SK-N-MC (cell line): ENCODE measurements at regions not wholly inside any gene's neighbourhood (a gene's known extent, or its start where the extent isn't known, plus 50 kb on each side); places are given as distances from the start of the nearest gene placed in this dataset.
"Not testable (repeated sequence)": the region's sequence is repeated elsewhere in the genome, so short reads cannot be mapped to it uniquely, and the experiment has no call there.

ENCODE experiments used
- DNase-seq: peaks from one replicate; pipeline ENCODE4 v3.0.0-alpha.2; 2011; ENCODE audit warnings: low read depth, low spot score
- H3K27ac ChIP-seq: fragments of 200-600 bp; sonication (generic); 2 replicates; pipeline ENCODE4 v1.5.1; 2016; ENCODE audit warnings: mixed run types
- H3K36me3 ChIP-seq: fragments of 200-600 bp; sonication (generic); 2 replicates; pipeline ENCODE4 v1.6.1; 2017; ENCODE audit warnings: antibody characterized with exemption, low read length, mixed read lengths; ENCODE audit not compliant: insufficient read depth
- H3K4me3 ChIP-seq: fragments of 200-600 bp; sonication (generic); 2 replicates; pipeline ENCODE4 v1.5.1; 2016
- H3K9ac ChIP-seq: fragments of 200-600 bp; sonication (generic); 2 replicates; pipeline ENCODE4 v1.8.0; 2017; ENCODE audit warnings: mixed run types, mixed read lengths; ENCODE audit not compliant: insufficient read length
- H3K9me3 ChIP-seq: fragments of 200-600 bp; sonication (generic); 2 replicates; pipeline ENCODE4 v1.6.1; 2017; ENCODE audit warnings: low read depth, mild to moderate bottlenecking, antibody characterized with exemption, low read length, moderate library complexity, mixed read lengths
- EZH2 ChIP-seq: fragments of 200-600 bp; sonication (generic); IDR thresholded peaks from one replicate; pipeline ENCODE4 v1.6.1; 2017; ENCODE audit warnings: antibody characterized with exemption
- FOXP2 ChIP-seq: optimal IDR thresholded peaks from 2 replicates; pipeline ENCODE3; 2011; ENCODE audit warnings: mild to moderate bottlenecking, moderate library complexity; ENCODE audit not compliant: insufficient read depth; ENCODE audit errors: extremely low read length, control extremely low read depth
- POLR2AphosphoS5 ChIP-seq: IDR thresholded peaks from 2 replicates; pipeline ENCODE4 v1.6.1; 2012; ENCODE audit warnings: mild to moderate bottlenecking, low read depth, low read length, borderline replicate concordance

GRCh38 chr6:27651371-27651732 lies 178.4 kb upstream of the ZNF184 start:
- no peak for DNase-seq
- TF ChIP-seq POLR2AphosphoS5, result no peak
- no peak for TF ChIP-seq EZH2
- no peak for TF ChIP-seq FOXP2
- Histone ChIP-seq H3K36me3 (no peaks in the 10 kb centered on the region), H3K27ac (no peak overlapping the region), H3K9me3 (no peaks in the 10 kb centered on the region), H3K4me3 (peak overlapping the region; percentile 87), H3K9ac (peak overlapping the region; percentile 65)

DNA sequence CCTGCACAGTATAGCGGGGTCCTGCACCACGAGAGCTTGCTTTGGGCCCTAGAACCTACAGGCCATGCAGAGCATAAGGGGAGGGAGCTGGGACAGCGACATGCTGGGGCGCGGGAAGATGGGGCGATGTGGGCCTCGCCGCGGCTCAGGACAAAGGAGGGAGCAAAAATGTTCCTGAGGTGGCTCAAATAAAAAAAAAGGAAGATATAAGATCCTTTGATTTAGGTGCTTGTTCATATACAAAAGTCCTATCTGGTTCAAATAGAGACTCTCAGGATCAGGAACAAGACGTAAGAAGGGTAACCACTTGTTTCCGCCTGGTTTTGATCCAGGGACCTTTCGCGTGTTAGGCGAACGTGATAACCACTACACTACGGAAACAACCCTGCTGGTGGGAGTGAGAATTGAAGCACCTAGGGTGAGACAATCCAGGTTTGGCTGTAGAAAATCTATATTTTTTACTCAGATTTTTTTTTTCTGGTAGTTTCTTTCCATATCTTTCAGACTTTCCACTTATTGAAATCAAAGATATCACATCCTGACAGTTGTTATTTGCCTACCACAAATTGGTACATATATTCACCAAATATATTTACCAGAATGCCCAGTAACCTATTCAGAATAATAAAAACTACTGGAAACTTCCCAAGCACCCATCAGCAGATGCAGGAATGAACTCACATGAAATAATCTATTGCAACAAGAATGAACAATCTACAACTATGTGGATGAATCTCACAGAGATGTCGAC lies 177.9 kb upstream of the ZNF184 start:
- Histone ChIP-seq H3K9ac (peak overlapping the region; percentile 65), H3K4me3 (peak overlapping the region; percentile 87), H3K9me3 (no peaks in the 10 kb centered on the region), H3K27ac (no peak overlapping the region), H3K36me3 (no peaks in the 10 kb centered on the region)
- no peak for DNase-seq
- TF ChIP-seq EZH2 (no peak), POLR2AphosphoS5 (no peak), FOXP2 (no peak)

DNA sequence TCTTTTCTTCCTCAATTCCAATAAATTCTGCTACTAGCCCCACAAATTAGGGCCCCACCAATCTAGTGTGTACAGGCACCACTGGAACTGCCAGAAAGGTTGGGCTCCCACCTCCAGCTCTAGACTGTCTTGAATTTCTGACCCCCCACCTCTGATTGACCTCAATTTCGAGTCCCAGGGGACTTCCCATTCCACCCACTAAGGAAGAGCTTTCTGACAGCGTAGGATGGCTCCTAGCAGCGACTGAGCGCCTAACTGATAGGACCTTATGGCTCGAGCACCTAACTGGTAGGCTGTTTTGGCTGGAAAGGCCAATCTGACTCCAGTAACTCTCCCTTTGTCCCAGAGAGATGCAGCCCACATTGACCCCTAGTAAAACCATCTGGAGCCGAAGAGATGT lies 171.6 kb upstream of the ZNF184 start:
- no peak overlapping the region for H3K4me3 ChIP-seq
- H3K9me3 ChIP-seq, result no peaks in the 10 kb centered on the region
- H3K9ac ChIP-seq, result no peak overlapping the region
- no peaks in the 10 kb centered on the region for H3K36me3 ChIP-seq
- TF ChIP-seq POLR2AphosphoS5 (no peak), EZH2 (no peak), FOXP2 (no peak)
- DNase-seq, result no peak
- no peak overlapping the region for H3K27ac ChIP-seq

GRCh38 chr6:27642744-27643456 lies 170.0 kb upstream of the ZNF184 start:
- no peak for TF ChIP-seq POLR2AphosphoS5
- no peak for TF ChIP-seq EZH2
- no peak for TF ChIP-seq FOXP2
- H3K4me3 ChIP-seq, result no peak overlapping the region
- H3K36me3 ChIP-seq, result no peaks in the 10 kb centered on the region
- no peak for DNase-seq
- H3K9ac ChIP-seq, result no peak overlapping the region
- H3K9me3 ChIP-seq, result no peaks in the 10 kb centered on the region
- H3K27ac ChIP-seq, result no peak overlapping the region

DNA sequence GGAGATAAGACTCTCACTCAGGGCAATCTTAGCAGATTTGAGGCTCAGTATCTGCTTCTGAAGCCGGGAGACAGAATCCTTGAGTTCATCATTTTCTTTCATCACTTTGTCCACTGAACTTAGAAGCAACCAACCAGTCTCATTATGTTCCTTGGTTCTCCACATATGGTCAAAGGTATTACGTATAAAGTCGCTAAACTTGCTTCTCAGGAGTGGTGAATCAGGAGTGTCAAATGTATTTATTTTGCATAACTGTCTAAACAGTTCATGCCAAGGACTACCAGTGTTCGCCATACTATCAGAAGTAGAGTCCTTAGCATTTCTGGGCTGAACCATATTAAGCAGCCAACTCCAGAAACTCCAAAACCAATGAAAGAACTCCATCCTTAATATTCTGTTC lies 163.0 kb upstream of the ZNF184 start:
- not testable (repeated sequence) for DNase-seq, H3K27ac ChIP-seq, H3K36me3 ChIP-seq

DNA sequence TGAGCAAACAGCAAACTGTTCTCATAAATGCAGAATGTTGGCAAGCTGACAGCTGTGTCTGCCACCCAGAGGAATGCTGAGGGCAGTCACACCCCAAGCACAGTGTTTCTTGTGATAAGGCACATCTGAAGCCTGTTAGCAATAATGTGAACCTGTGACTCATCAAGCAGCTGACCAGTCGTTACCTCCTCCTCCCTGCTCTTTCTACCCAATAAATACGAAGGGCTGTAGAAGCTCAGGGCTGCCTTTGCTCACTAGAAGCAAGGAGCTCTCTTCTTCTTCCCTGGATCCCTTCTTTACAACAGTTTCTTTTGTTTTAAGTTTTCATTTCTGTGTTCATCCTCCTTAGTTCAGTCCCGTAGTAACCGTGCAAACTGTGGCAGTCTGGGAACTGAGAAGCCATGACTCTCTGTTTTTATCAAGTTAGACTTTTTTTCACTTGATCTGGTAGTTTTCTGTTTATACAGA lies 160.3 kb upstream of the ZNF184 start:
- H3K27ac ChIP-seq, DNase-seq, H3K4me3 ChIP-seq, H3K9me3 ChIP-seq, H3K36me3 ChIP-seq, H3K9ac ChIP-seq: not testable (repeated sequence)

More for the DNA sequence above, 163.0 kb upstream of the ZNF184 start:
- H3K9ac ChIP-seq, H3K9me3 ChIP-seq, H3K4me3 ChIP-seq: not testable (repeated sequence)

DNA sequence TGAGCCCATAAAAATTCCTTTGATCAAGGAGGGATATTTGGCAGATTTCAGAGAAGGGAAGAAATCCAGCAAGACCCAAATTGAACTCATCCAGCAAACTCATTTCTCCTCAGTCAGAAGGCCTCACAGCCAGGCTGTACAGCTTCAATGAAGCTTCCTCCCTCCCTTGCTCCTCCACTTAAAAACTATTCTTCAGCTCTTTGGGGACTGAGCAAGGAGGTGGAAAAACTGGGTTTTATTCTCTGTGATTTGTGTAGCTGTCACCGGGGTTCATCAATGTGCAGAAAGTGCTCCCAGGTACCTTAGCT lies 158.7 kb upstream of the ZNF184 start:
- Histone ChIP-seq H3K27ac (no peak overlapping the region), H3K4me3 (peak overlapping the region; percentile 100), H3K9me3 (no peaks in the 10 kb centered on the region), H3K36me3 (no peaks in the 10 kb centered on the region), H3K9ac (no peak overlapping the region)
- TF ChIP-seq FOXP2, result no peak
- TF ChIP-seq POLR2AphosphoS5, result no peak
- TF ChIP-seq EZH2, result no peak
- no peak for DNase-seq

DNA sequence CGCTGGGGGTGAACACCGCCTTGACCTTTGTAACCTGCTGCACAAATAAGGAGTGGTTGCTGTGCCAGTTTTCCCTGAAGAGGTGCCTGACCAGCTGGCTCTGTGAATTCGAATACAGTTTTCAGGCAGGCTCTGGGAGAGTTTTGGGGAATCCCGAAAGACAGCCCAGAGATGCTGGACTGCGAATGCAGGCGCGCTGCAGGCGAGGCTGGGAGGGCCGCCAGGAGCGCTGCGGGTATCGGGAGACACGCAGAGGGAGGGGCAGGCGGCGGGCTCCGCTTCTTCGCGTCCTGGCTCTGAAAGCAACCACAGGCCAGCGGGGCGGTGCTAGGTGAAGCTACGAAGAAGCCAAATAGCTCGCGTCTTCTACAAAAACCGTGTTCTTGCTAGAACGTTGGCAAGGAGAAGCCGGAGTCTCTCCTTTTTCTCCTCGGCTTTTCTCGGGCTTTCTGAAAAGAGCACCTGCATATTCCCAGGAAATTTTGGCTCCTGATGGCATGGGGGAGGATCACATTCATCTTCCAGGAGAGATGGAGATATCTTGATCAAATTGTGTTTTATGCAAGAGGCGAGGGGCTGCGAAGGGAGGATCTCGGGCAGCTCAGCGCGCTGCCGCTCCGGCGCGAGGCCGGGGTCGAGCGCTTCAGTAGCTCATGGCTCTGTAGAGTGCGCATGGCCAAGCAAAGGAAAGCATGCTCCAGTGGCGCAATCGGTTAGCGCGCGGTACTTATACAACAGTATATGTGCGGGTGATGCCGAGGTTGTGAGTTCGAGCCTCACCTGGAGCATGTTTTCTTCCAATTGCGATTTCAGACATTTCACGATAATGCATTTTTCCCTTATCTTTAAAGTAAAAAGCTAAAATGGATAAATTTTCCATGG lies 158.1 kb upstream of the ZNF184 start:
- peak overlapping the region; percentile 86 for H3K27ac ChIP-seq
- peak; percentile 83 for DNase-seq
- 0 out of 2 replicates have a peak, but pooled peaks have one; percentile 40 for TF ChIP-seq POLR2AphosphoS5
- no peak for TF ChIP-seq EZH2
- H3K36me3 ChIP-seq, result no peaks in the 10 kb centered on the region
- H3K9ac ChIP-seq, result peak overlapping the region; percentile 84
- H3K4me3 ChIP-seq, result peak overlapping the region; percentile 100
- no peaks in the 10 kb centered on the region for H3K9me3 ChIP-seq

- no peaks in the 10 kb centered on the region for H3K36me3 ChIP-seq
- no peak overlapping the region for H3K9ac ChIP-seq
- no peaks in the 10 kb centered on the region for H3K9me3 ChIP-seq
- TF ChIP-seq FOXP2, result no peak
- TF ChIP-seq EZH2, result no peak
- no peak for TF ChIP-seq POLR2AphosphoS5
- no peak overlapping the region for H3K27ac ChIP-seq
- no peak overlapping the region for H3K4me3 ChIP-seq
- DNase-seq, result no peak
These were observed 151.9 kb upstream of the ZNF184 start for GRCh38 chr6:27624694-27625262.
